Fibroblast of lung (primary cell): ENCODE measurements at regions not wholly inside any gene's neighbourhood (a gene's known extent, or its start where the extent isn't known, plus 50 kb on each side); places are given as distances from the start of the nearest gene placed in this dataset.

Source experiments
- EZH2 ChIP-seq: IDR thresholded peaks from 2 replicates; pipeline ENCODE4 v1.5.1; 2012; ENCODE audit warnings: low read length, control low read depth, mild to moderate bottlenecking; ENCODE audit errors: missing control alignments
- TF ChIP-seq, protein P1 (sequence below), 2 donors: IDR thresholded peaks in 1 of 2; conservative IDR thresholded peaks in 1 of 2; 1 replicate in 1 of 2; 2 replicates in 1 of 2; pipeline ENCODE4 v1.5.1; 2011 to 2012; ENCODE audit warnings: low read length in 2 of 2, control low read depth in 1 of 2, inconsistent platforms in 1 of 2, low read depth in 1 of 2, mild to moderate bottlenecking in 1 of 2

- TF ChIP-seq, protein P1, sequence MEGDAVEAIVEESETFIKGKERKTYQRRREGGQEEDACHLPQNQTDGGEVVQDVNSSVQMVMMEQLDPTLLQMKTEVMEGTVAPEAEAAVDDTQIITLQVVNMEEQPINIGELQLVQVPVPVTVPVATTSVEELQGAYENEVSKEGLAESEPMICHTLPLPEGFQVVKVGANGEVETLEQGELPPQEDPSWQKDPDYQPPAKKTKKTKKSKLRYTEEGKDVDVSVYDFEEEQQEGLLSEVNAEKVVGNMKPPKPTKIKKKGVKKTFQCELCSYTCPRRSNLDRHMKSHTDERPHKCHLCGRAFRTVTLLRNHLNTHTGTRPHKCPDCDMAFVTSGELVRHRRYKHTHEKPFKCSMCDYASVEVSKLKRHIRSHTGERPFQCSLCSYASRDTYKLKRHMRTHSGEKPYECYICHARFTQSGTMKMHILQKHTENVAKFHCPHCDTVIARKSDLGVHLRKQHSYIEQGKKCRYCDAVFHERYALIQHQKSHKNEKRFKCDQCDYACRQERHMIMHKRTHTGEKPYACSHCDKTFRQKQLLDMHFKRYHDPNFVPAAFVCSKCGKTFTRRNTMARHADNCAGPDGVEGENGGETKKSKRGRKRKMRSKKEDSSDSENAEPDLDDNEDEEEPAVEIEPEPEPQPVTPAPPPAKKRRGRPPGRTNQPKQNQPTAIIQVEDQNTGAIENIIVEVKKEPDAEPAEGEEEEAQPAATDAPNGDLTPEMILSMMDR (conservative IDR thresholded peaks at IDR 0.05 in 1 of 2, IDR thresholded peaks at IDR 0.05 in 1 of 2; ENCODE audit: low read depth in 1 of 2, low read length in 2 of 2), result no peak
- TF ChIP-seq EZH2, result no peak
Measured at GRCh38 chr2:47232738-47233415, 56.6 kb upstream of the CALM2 start.
